Tibial nerve (tissue), 4 donors: ENCODE measurements at regions not wholly inside any gene's neighbourhood (a gene's known extent, or its start where the extent isn't known, plus 50 kb on each side); places are given as distances from the start of the nearest gene placed in this dataset.

Experiments
- DNase-seq, 2 donors: peaks; one replicate each; pipeline ENCODE4 v3.0.0-alpha.2; 2019; ENCODE audit warnings: low spot score in 2 of 2
- H3K27ac ChIP-seq, 4 donors: fragments of 200-600 bp; sonication (generic) in 3 of 4; one replicate each; pipeline ENCODE4 v1.5.1; 2017 to 2019; ENCODE audit warnings: mild to moderate bottlenecking in 1 of 4
- H3K27me3 ChIP-seq, 2 donors: fragments of 200-600 bp; sonication (generic) in 1 of 2; one replicate each; pipeline versions ENCODE4 v1.5.1 to v1.6.0; 2017 to 2019
- H3K36me3 ChIP-seq, 3 donors: fragments of 200-600 bp; sonication (generic); one replicate each; pipeline ENCODE4 v1.5.1; 2018 to 2019
- H3K4me1 ChIP-seq, 4 donors: fragments of 200-600 bp; sonication (generic) in 3 of 4; one replicate each; pipeline ENCODE4 v1.5.1; 2017 to 2019
- H3K4me3 ChIP-seq, 4 donors: fragments of 200-600 bp; sonication (generic) in 3 of 4; one replicate each; pipeline ENCODE4 v1.5.1; 2017 to 2019; ENCODE audit warnings: mild to moderate bottlenecking in 1 of 4, moderate library complexity in 1 of 4
- H3K9me3 ChIP-seq, 4 donors: fragments of 200-600 bp; sonication (generic) in 3 of 4; one replicate each; pipeline ENCODE4 v1.5.1; 2017 to 2019
- EP300 ChIP-seq, 2 donors: sonication (generic); formaldehyde crosslinking; IDR thresholded peaks; one replicate each; pipeline ENCODE4 v1.6.1; 2017; ENCODE audit warnings: antibody characterized with exemption in 2 of 2, mild to moderate bottlenecking in 1 of 2
- POLR2A ChIP-seq, 2 donors: fragments of 450-650 bp; IDR thresholded peaks; one replicate each; pipeline ENCODE4 v1.6.1; 2017; ENCODE audit warnings: antibody characterized with exemption in 2 of 2, mild to moderate bottlenecking in 2 of 2, moderate library complexity in 2 of 2
- WGBS, 2 donors: methylation state at CpG; one replicate each; pipeline ENCODE4 v1.1.5; 2018; 5-methylcytosine and 5-hydroxymethylcytosine counted together
- TF ChIP-seq, protein P1 (sequence below), 5 experiments: fragments of 200-600 bp in 3 of 5; fragments of 450-650 bp in 2 of 5; sonication (generic) in 3 of 5; IDR thresholded peaks; one replicate each; pipeline ENCODE4 v1.5.1; 2016 to 2019; ENCODE audit warnings: antibody characterized with exemption in 5 of 5, mild to moderate bottlenecking in 3 of 5, moderate library complexity in 2 of 5

DNA sequence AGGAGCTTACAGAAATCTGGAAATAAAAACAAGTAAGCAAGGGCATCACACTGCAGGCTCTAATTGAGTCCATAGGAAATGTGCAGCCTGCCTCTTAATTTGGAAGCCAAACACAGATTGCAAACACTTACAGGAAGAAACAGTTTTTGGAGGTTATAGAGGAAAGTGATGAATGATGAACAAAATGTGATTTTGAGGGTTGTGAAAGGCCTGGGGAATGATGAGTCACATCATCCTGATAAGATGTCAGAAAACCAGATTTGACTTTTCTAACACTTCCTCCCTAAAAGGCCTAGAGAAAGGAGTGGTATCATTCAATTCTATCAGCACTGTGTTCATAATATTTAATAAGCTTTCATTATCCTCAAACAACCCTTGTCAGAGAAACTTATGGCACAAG is 96.6 kb upstream of the POU2AF2 start:
- no peak overlapping the region for H3K4me3 ChIP-seq
- no peak overlapping the region for H3K27ac ChIP-seq
- no peaks in the 10 kb centered on the region for H3K4me1 ChIP-seq
- H3K27me3 ChIP-seq = no peaks in the 10 kb centered on the region
- TF ChIP-seq, protein P1, sequence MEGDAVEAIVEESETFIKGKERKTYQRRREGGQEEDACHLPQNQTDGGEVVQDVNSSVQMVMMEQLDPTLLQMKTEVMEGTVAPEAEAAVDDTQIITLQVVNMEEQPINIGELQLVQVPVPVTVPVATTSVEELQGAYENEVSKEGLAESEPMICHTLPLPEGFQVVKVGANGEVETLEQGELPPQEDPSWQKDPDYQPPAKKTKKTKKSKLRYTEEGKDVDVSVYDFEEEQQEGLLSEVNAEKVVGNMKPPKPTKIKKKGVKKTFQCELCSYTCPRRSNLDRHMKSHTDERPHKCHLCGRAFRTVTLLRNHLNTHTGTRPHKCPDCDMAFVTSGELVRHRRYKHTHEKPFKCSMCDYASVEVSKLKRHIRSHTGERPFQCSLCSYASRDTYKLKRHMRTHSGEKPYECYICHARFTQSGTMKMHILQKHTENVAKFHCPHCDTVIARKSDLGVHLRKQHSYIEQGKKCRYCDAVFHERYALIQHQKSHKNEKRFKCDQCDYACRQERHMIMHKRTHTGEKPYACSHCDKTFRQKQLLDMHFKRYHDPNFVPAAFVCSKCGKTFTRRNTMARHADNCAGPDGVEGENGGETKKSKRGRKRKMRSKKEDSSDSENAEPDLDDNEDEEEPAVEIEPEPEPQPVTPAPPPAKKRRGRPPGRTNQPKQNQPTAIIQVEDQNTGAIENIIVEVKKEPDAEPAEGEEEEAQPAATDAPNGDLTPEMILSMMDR (IDR thresholded peaks at IDR 0.05) = no peak
- no peak for TF ChIP-seq EP300 (IDR thresholded peaks at IDR 0.05)
- no peak for TF ChIP-seq POLR2A (IDR thresholded peaks at IDR 0.05)
- DNase-seq = no peak
- no peaks in the 10 kb centered on the region for H3K9me3 ChIP-seq
- no peaks in the 10 kb centered on the region for H3K36me3 ChIP-seq

DNA sequence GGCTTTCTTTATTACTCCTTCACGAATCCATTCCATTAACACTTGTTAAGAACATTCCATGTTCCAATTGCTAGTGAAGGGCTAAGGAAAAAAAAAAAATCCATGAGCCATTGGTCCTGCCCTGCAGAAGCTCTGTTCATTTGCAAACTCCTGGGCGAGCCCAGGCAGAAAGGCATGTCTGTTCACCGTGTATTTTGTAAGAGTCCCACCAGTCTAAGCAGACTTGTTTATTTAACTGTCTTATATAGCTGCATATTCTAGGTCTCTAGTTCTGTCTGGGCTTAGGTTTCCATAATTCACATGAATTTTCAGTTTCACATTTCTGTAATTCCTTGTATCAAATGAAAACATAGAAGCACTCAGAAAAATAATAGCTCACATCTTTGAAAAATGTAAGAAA is 97.4 kb upstream of the POU2AF2 start:
- Histone ChIP-seq H3K27me3 (no peaks in the 10 kb centered on the region), H3K4me1 (no peaks in the 10 kb centered on the region), H3K36me3 (no peaks in the 10 kb centered on the region), H3K9me3 (no peaks in the 10 kb centered on the region), H3K27ac (no peak overlapping the region), H3K4me3 (no peak overlapping the region)
- TF ChIP-seq, protein P1 (IDR thresholded peaks at IDR 0.05) = no peak
- TF ChIP-seq POLR2A (IDR thresholded peaks at IDR 0.05) (no peak), EP300 (IDR thresholded peaks at IDR 0.05) (no peak)
- 39 to 63% methylated on average over 3 of the region's 3 CpGs for WGBS, 2 donors
- no peak for DNase-seq

DNA sequence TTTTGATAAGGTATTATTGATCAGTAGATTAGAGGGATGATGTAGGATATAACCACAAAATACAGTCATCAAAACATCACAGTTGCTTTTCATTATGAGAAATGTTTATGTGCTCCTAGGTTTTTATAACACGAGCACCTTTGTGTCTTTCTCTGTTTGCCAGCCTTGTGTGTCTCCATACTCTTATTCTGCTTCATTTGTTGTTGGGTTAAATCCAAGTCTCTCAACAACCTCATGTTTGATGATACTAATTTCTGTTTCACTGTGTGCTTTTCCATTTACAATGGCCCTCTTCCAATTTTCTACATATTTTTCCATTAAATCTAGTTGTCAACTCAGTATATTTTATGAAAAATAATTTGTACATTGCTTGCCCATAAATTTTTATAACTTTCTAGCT is 107.7 kb upstream of the POU2AF2 start:
- Histone ChIP-seq H3K4me3 (no peak overlapping the region), H3K27me3 (no peaks in the 10 kb centered on the region), H3K27ac (no peak overlapping the region), H3K36me3 (no peaks in the 10 kb centered on the region), H3K4me1 (no peaks in the 10 kb centered on the region), H3K9me3 (no peaks in the 10 kb centered on the region)
- no peak for DNase-seq
- TF ChIP-seq EP300 (IDR thresholded peaks at IDR 0.05) = no peak
- no peak for TF ChIP-seq POLR2A (IDR thresholded peaks at IDR 0.05)
- TF ChIP-seq, protein P1 (IDR thresholded peaks at IDR 0.05) = no peak
- WGBS, 2 donors = 74 to 76% methylated on average over 1 of the region's 1 CpG

DNA sequence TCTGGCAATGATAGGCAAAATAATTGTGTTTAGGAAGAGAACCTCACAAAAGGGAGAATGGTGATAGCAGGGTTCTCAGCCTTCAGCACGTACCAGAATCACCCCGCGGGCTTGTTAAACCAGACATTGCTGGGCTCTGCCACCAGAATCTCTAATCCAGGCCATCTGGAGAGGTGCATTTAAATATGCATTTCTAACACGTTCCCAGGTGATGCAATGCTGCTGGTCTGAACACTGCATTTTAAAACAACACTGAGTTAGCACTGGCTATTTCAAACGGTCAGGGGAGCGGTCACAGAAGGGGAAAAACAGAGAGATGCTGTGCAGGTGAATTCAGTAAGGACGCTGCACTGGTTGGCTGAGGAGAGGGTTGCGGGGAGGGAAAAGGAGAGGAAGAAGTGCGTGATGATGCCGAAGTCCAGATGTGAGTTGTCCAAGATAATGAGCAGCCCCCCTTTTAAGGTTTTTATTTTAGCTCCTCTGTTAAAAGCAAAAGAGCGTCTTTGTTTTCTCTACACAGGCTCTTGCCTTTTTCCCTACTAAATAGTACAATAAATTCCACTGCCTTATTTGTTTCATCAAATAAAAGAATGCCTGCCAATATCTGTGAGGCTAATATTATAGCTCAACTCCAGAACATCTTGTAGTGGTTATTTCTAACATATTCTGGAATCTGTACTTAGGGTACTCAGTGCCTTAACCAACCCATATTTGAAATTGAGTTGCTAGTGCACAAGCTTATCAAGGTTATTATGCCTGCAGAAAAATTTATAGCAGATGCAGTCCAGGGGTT is 109.6 kb upstream of the POU2AF2 start:
- Histone ChIP-seq H3K4me3 (no peak overlapping the region), H3K4me1 (no peaks in the 10 kb centered on the region), H3K9me3 (peaks cover 0 to 3% (median 0%) of the 10 kb centered on the region in 4 donors), H3K27ac (no peak overlapping the region), H3K27me3 (no peaks in the 10 kb centered on the region), H3K36me3 (no peaks in the 10 kb centered on the region)
- no peak for TF ChIP-seq EP300 (IDR thresholded peaks at IDR 0.05)
- no peak for DNase-seq
- WGBS, 2 donors = 57 to 63% methylated on average over 11 of the region's 11 CpGs

DNA sequence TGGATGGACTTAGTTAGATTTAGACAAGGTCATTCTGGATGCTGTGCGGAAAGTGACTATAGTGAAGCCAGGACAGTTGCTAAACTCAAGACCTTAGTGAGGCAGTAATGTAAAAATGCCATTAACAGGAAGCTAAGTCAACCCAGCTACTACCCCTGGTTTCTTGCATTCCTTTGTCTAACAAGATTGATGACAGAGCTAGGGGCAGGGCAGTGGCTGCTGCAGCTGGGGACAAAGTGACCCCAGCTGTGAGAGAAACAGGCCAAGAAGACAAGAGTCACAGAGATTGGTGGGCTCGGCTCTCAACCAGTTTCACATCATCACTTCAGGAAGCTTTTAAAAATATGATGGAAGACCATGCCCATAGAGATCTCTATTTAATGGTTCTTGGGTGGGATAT is 110.4 kb upstream of the POU2AF2 start:
- WGBS, 2 donors = 89 to 95% methylated on average over 2 of the region's 2 CpGs
- TF ChIP-seq EP300 (IDR thresholded peaks at IDR 0.05) = no peak
- TF ChIP-seq, protein P1 (IDR thresholded peaks at IDR 0.05) = no peak
- TF ChIP-seq POLR2A (IDR thresholded peaks at IDR 0.05) = no peak
- no peak for DNase-seq

More for the DNA sequence above, 110.4 kb upstream of the POU2AF2 start:
- Histone ChIP-seq H3K4me1 (no peaks in the 10 kb centered on the region), H3K36me3 (no peaks in the 10 kb centered on the region), H3K4me3 (no peak overlapping the region), H3K27ac (no peak overlapping the region), H3K27me3 (no peaks in the 10 kb centered on the region), H3K9me3 (peaks cover 0 to 3% (median 0%) of the 10 kb centered on the region in 4 donors)
